HEK293T (cell line): ENCODE measurements at regions not wholly inside any gene's neighbourhood (a gene's known extent, or its start where the extent isn't known, plus 50 kb on each side); places are given as distances from the start of the nearest gene placed in this dataset.

Experiments used
- CTCF ChIA-PET: fragments of 350-600 bp; formaldehyde crosslinking; extraction: SDS; loops from one replicate; lab custom pipeline; 2021; ENCODE audit warnings: antibody characterized with exemption, inconsistent platforms; lab: Yijun Ruan, JAX
- POLR2A ChIA-PET: fragments of 350-600 bp; formaldehyde crosslinking; extraction: SDS; loops from one replicate; lab custom pipeline; 2020; ENCODE audit warnings: antibody characterized with exemption, inconsistent platforms; lab: Yijun Ruan, JAX
- DNase-seq: peaks from one replicate; pipeline ENCODE4 v3.0.0; 2012; ENCODE audit warnings: mixed read lengths; ENCODE audit errors: extremely low spot score
- ARNT ChIP-seq: fragments of 450-650 bp; IDR thresholded peaks from 2 replicates; pipeline ENCODE4 v1.6.1; 2017; ENCODE audit warnings: mild to moderate bottlenecking
- BHLHE40 ChIP-seq: fragments of 450-650 bp; IDR thresholded peaks from 2 replicates; pipeline ENCODE4 v1.6.1; 2016; ENCODE audit warnings: mild to moderate bottlenecking, moderate library complexity, borderline replicate concordance
- CTBP1 ChIP-seq: fragments of 450-650 bp; IDR thresholded peaks from 2 replicates; pipeline ENCODE4 v1.6.1; 2016; ENCODE audit warnings: borderline replicate concordance
- ELF4 ChIP-seq: fragments of 450-650 bp; IDR thresholded peaks from 2 replicates; pipeline ENCODE4 v1.6.1; 2017; ENCODE audit warnings: antibody characterized with exemption
- FOXA1 ChIP-seq: fragments of 450-650 bp; IDR thresholded peaks from 2 replicates; pipeline ENCODE4 v1.6.1; 2016; ENCODE audit warnings: mild to moderate bottlenecking
- FOXK2 ChIP-seq: fragments of 450-650 bp; IDR thresholded peaks from 2 replicates; pipeline ENCODE4 v1.6.1; 2016; ENCODE audit warnings: mild to moderate bottlenecking
- FOXM1 ChIP-seq: fragments of 450-650 bp; IDR thresholded peaks from 2 replicates; pipeline ENCODE4 v1.6.1; 2017; ENCODE audit warnings: mild to moderate bottlenecking, borderline replicate concordance
- HDGF ChIP-seq: fragments of 450-650 bp; IDR thresholded peaks from 2 replicates; pipeline ENCODE4 v1.6.1; 2017; ENCODE audit warnings: antibody characterized with exemption, borderline replicate concordance
- L3MBTL2 ChIP-seq: fragments of 450-650 bp; conservative IDR thresholded peaks from 2 replicates; pipeline ENCODE4 v1.6.1; 2016; ENCODE audit warnings: mild to moderate bottlenecking
- LEF1 ChIP-seq: fragments of 450-650 bp; IDR thresholded peaks from 2 replicates; pipeline ENCODE4 v1.6.1; 2017; ENCODE audit warnings: mild to moderate bottlenecking, borderline replicate concordance
- NFRKB ChIP-seq: fragments of 450-650 bp; IDR thresholded peaks from 2 replicates; pipeline ENCODE4 v1.6.1; 2016; ENCODE audit warnings: mild to moderate bottlenecking, moderate library complexity
- PKNOX1 ChIP-seq: fragments of 450-650 bp; IDR thresholded peaks from 2 replicates; pipeline ENCODE4 v1.6.1; 2016
- SP1 ChIP-seq: fragments of 450-650 bp; IDR thresholded peaks from 2 replicates; pipeline ENCODE4 v1.6.1; 2017
- SUZ12 ChIP-seq: fragments of 450-650 bp; IDR thresholded peaks from 2 replicates; pipeline ENCODE4 v1.6.1; 2016; ENCODE audit warnings: mild to moderate bottlenecking
- TARDBP ChIP-seq: fragments of 450-650 bp; IDR thresholded peaks from 2 replicates; pipeline ENCODE4 v1.6.1; 2016
- ZNF384 ChIP-seq: fragments of 450-650 bp; IDR thresholded peaks from 2 replicates; pipeline ENCODE4 v1.6.1; 2016

- CTCF ChIA-PET = no interaction called here
- TF ChIP-seq NFRKB = no peak
These were observed 274.8 kb upstream of the TRIB2 start for GRCh38 chr2:12441750-12442475.

GRCh38 chr2:12442476-12442847 lies 274.3 kb upstream of the TRIB2 start:
- no peak for DNase-seq
- TF ChIP-seq SUZ12 (no peak), NFRKB (no peak), ELF4 (no peak), LEF1 (no peak), SP1 (no peak), BHLHE40 (no peak), FOXA1 (no peak), ZNF384 (no peak), FOXK2 (no peak), CTBP1 (no peak), TARDBP (no peak), PKNOX1 (no peak), ARNT (no peak)
- ChIA-PET CTCF (no interaction called here), POLR2A (interaction anchor here (0.9 to 1.1 kb wide), 2 partner anchors 22 to 274 kb away, joined by 3 read pairs; partner anchors contain the start of gene TRIB2)

More at GRCh38 chr2:12441750-12442475, 274.8 kb upstream of the TRIB2 start:
- DNase-seq = no peak
- POLR2A ChIA-PET = interaction anchor here (0.9 to 1.1 kb wide), 2 partner anchors 22 to 275 kb away, joined by 3 read pairs; partner anchors contain the start of gene TRIB2

- CTCF ChIA-PET = no interaction called here
- TF ChIP-seq PKNOX1 (no peak), ELF4 (no peak), NFRKB (no peak), SP1 (no peak), BHLHE40 (no peak), LEF1 (no peak), FOXA1 (no peak), CTBP1 (no peak), ARNT (no peak), TARDBP (no peak)
- POLR2A ChIA-PET = no interaction called here
- DNase-seq = no peak
These were observed 267.8 kb upstream of the TRIB2 start for GRCh38 chr2:12448846-12449505.

GRCh38 chr2:12451726-12452125 lies 265.0 kb upstream of the TRIB2 start:
- no peak for DNase-seq
- ChIA-PET CTCF (interaction anchor here (0.6 kb wide), 1 partner anchor 98 kb away, joined by 3 read pairs; no protein-coding TSS in a partner anchor), POLR2A (no interaction called here)
- no peak for TF ChIP-seq ZNF384
- TF ChIP-seq HDGF = no peak
- no peak for TF ChIP-seq FOXK2
- TF ChIP-seq L3MBTL2 = no peak
- no peak for TF ChIP-seq FOXM1
- TF ChIP-seq FOXA1 = no peak
- no peak for TF ChIP-seq ELF4
- no peak for TF ChIP-seq SUZ12
- TF ChIP-seq LEF1 = no peak
- TF ChIP-seq TARDBP = no peak

GRCh38 chr2:12452185-12452584 lies 264.6 kb upstream of the TRIB2 start:
- ChIA-PET POLR2A (no interaction called here), CTCF (interaction anchor here (0.6 kb wide), 2 partner anchors 99 to 584 kb away, joined by 3 read pairs; no protein-coding TSS in a partner anchor)
- TF ChIP-seq LEF1 (no peak), FOXM1 (no peak), ARNT (no peak), L3MBTL2 (no peak), SP1 (no peak), SUZ12 (no peak), FOXA1 (no peak), NFRKB (no peak), ZNF384 (no peak), CTBP1 (no peak)
- DNase-seq = no peak

- ChIA-PET CTCF (interaction anchor here (0.6 kb wide), 1 partner anchor 22 kb away, joined by 3 read pairs; no protein-coding TSS in a partner anchor), POLR2A (no interaction called here)
- no peak for TF ChIP-seq L3MBTL2
- TF ChIP-seq SUZ12 = no peak
- TF ChIP-seq ELF4 = no peak
- no peak for TF ChIP-seq ZNF384
- no peak for TF ChIP-seq HDGF
- no peak for TF ChIP-seq BHLHE40
- no peak for TF ChIP-seq SP1
- no peak for TF ChIP-seq LEF1
- TF ChIP-seq CTBP1 = no peak
- TF ChIP-seq ARNT = no peak
- no peak for TF ChIP-seq TARDBP
- TF ChIP-seq FOXA1 = no peak
- TF ChIP-seq FOXM1 = no peak
- TF ChIP-seq PKNOX1 = no peak
- no peak for DNase-seq
These were observed 263.0 kb upstream of the TRIB2 start for GRCh38 chr2:12453731-12454130.
